ENCODE measurements at regions not wholly inside any gene's neighbourhood (a gene's known extent, or its start where the extent isn't known, plus 50 kb on each side); places are given as distances from the start of the nearest gene placed in this dataset.

DNA sequence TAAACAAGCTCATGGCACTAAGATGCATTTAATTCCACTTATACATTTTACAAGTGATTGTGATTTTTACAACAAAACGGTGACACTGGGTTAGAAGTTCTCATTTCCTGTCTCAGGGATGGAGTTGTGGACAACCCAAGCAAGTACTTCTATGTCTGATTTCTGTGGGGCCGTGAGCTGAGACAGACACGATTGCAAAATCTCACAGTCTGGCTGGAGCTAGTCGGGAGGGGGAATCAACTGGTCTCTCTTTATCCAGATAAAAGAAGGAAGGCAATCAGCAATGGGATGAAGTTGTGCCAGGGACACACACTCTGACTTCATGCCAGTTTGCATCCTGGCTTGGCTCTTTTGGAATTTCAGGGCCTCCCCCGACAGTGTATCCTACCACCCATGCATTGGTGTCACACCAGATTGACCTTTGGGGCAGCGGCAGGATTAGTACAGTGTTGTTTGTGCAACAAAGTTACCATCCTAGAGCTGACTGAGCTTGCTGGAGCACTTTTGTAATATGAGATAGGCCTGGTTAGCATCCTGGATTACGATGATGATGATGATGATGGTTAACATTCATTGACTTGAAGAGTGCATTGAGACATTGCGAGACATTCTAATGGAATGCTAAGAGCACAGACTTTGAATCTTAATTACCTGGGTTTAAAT lies 98.8 kb downstream of the CTAGE1 start:
- DNase-seq, result no peak
- no peak overlapping the region for H3K4me3 Mint-ChIP-seq
- peaks cover 25% of the 10 kb centered on the region for H3K4me1 Mint-ChIP-seq
- no peak overlapping the region for H3K27ac Mint-ChIP-seq
- no peaks in the 10 kb centered on the region for H3K9me3 Mint-ChIP-seq
- no peaks in the 10 kb centered on the region for H3K36me3 Mint-ChIP-seq (ENCODE audit: low read depth)
- H3K27me3 Mint-ChIP-seq (ENCODE audit: low read depth, poor library complexity), result peaks cover 13% of the 10 kb centered on the region
- TF ChIP-seq, protein P1, sequence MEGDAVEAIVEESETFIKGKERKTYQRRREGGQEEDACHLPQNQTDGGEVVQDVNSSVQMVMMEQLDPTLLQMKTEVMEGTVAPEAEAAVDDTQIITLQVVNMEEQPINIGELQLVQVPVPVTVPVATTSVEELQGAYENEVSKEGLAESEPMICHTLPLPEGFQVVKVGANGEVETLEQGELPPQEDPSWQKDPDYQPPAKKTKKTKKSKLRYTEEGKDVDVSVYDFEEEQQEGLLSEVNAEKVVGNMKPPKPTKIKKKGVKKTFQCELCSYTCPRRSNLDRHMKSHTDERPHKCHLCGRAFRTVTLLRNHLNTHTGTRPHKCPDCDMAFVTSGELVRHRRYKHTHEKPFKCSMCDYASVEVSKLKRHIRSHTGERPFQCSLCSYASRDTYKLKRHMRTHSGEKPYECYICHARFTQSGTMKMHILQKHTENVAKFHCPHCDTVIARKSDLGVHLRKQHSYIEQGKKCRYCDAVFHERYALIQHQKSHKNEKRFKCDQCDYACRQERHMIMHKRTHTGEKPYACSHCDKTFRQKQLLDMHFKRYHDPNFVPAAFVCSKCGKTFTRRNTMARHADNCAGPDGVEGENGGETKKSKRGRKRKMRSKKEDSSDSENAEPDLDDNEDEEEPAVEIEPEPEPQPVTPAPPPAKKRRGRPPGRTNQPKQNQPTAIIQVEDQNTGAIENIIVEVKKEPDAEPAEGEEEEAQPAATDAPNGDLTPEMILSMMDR (IDR thresholded peaks at IDR 0.05), result no peak

DNA sequence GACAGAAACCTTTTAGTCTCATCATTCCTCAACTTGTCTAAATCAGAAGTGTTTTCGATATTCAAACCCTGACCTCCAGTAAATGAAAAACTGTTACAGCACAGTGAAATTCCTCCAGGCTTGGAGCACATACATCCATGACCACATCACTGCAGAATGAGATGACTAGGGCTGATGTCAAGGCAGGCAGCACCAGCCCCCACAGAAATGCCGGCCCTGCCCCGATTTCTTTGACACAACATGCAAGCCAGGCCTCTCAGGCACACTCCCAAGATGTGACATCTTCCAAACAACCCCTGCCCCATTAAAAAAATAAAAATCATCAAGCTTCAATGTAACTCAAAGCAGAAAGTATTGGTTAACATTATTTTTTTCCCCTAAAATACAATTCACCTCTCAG lies 103.3 kb downstream of the CTAGE1 start:
- no peak for DNase-seq
- Mint-ChIP-seq H3K4me1 (peaks cover 21% of the 10 kb centered on the region), H3K27me3 (ENCODE audit: low read depth, poor library complexity) (peaks cover 13% of the 10 kb centered on the region), H3K36me3 (ENCODE audit: low read depth) (no peaks in the 10 kb centered on the region), H3K4me3 (no peak overlapping the region), H3K27ac (no peak overlapping the region), H3K9me3 (no peaks in the 10 kb centered on the region)
- TF ChIP-seq, protein P1 (IDR thresholded peaks at IDR 0.05), result no peak

DNA sequence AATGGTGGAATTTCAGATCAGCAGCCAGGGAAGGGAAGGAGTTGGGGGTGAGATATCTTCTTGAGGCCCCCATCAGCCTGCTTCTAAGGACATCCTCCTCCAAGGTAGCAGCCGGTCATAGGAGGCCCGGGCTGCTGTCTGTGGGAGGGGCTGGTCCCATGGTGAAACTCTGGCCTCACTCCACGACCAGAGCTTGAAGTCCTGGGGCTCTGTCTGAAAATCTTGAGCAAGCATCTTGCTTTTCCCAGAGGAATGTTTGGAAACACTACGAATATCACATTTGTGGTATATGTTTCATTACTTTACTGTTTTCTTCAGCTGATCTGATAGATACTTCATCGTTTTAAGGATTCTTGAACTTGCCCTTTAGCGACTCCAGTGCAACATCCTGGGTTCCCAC lies 103.7 kb downstream of the CTAGE1 start:
- Mint-ChIP-seq H3K36me3 (ENCODE audit: low read depth) (no peaks in the 10 kb centered on the region), H3K27ac (no peak overlapping the region), H3K27me3 (ENCODE audit: low read depth, poor library complexity) (peaks cover 13% of the 10 kb centered on the region), H3K9me3 (no peaks in the 10 kb centered on the region), H3K4me1 (peaks cover 18% of the 10 kb centered on the region), H3K4me3 (no peak overlapping the region)
- TF ChIP-seq, protein P1 (IDR thresholded peaks at IDR 0.05), result no peak
- DNase-seq, result no peak

DNA sequence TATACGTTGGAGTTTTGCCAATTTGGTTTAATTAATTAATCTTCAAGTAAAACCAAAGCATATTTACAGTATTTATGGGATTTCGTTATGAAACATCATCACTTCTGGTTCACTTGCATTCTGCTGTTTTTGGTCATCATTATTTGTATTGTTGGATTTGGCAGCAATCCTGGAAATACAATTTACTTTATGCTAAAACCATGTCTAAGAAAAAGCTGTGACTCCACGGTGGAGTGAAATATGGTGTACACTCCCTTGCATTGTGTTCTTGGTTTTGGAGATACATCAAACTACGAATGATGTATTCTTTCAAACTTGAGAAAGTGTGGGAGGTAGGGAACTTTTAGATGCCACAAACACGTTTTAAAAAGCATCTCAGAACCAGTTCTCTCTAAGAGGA lies 106.4 kb downstream of the CTAGE1 start:
- Mint-ChIP-seq H3K36me3 (ENCODE audit: low read depth) (no peaks in the 10 kb centered on the region), H3K9me3 (no peaks in the 10 kb centered on the region), H3K4me3 (no peak overlapping the region), H3K27ac (no peak overlapping the region), H3K27me3 (ENCODE audit: low read depth, poor library complexity) (peaks cover 7% of the 10 kb centered on the region), H3K4me1 (peaks cover 7% of the 10 kb centered on the region)
- no peak for DNase-seq
- TF ChIP-seq, protein P1 (IDR thresholded peaks at IDR 0.05), result no peak

DNA sequence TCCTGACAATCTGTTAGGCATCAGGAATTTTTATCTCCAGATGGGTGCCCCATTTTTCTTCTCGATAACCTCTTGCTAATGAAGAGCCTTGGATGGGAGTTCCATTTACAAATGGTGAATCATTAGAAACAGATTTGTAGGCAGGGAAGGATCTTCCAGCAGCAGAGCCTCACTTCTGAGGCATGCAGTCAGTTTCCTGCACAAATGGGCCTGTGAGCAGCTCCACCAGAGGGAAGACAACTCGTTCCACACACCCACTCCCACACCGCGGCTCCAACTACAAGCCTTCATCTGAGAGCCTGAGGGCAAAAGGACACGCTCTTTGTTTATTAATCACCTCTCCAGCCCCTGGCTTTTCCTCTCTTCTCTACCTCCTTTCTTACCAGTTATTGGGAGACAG lies 108.5 kb downstream of the CTAGE1 start:
- H3K4me1 Mint-ChIP-seq, result peaks cover 7% of the 10 kb centered on the region
- H3K36me3 Mint-ChIP-seq (ENCODE audit: low read depth), result no peaks in the 10 kb centered on the region
- H3K27me3 Mint-ChIP-seq (ENCODE audit: low read depth, poor library complexity), result peaks cover 4% of the 10 kb centered on the region
- H3K27ac Mint-ChIP-seq, result no peak overlapping the region
- H3K4me3 Mint-ChIP-seq, result no peak overlapping the region
- peaks cover 3% of the 10 kb centered on the region for H3K9me3 Mint-ChIP-seq
- TF ChIP-seq, protein P1 (IDR thresholded peaks at IDR 0.05), result no peak
- DNase-seq, result no peak

DNA sequence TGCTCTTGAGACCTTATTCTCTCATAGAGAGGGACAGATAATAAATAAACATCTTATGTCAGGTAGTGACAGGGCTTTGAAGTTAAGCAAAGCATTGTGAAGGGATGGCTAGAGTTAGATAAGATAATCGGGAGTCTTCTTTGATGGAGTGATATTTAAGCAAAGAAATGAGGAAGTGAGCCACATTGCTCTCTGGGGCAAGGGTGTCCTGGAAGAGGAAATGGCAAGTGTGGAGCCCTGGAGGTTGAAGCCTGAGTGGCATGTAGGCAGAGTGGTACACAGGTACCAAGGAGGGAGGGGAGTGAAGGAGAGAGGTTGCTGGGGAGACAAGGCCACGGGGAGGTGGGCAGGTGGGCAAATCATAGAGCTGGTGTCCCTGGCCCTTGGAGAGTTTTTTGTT lies 110.2 kb downstream of the CTAGE1 start:
- H3K9me3 Mint-ChIP-seq, result peaks cover 3% of the 10 kb centered on the region
- TF ChIP-seq, protein P1 (IDR thresholded peaks at IDR 0.05), result no peak
- H3K4me3 Mint-ChIP-seq, result no peak overlapping the region
- H3K27ac Mint-ChIP-seq, result no peak overlapping the region
- peaks cover 9% of the 10 kb centered on the region for H3K27me3 Mint-ChIP-seq (ENCODE audit: low read depth, poor library complexity)
- H3K36me3 Mint-ChIP-seq (ENCODE audit: low read depth), result no peaks in the 10 kb centered on the region
- no peaks in the 10 kb centered on the region for H3K4me1 Mint-ChIP-seq
- no peak for DNase-seq
